HepG2 (cell line): ENCODE measurements at regions not wholly inside any gene's neighbourhood (a gene's known extent, or its start where the extent isn't known, plus 50 kb on each side); places are given as distances from the start of the nearest gene placed in this dataset.
"Not testable (repeated sequence)": the region's sequence is repeated elsewhere in the genome, so short reads cannot be mapped to it uniquely, and the experiment has no call there.

Experiments
- ATAC-seq: fragments of 200-7000 bp; cut with Tn5 transposase; 3 replicates; pipeline ENCODE4 v1.9.1; 2020; ENCODE audit warnings: mild to moderate bottlenecking, moderate library complexity
- BruUV-seq: library from RNA; stranded (reverse); fragments of 400-500 nt; replicated peaks from 2 replicates; lab custom pipeline; 2021; lab: Mats Ljungman, UMichigan
- CTCF ChIA-PET: fragments of 300-600 bp; formaldehyde crosslinking; extraction: SDS; loops from one replicate; lab custom pipeline; 2021; ENCODE audit warnings: low total read pairs, inconsistent platforms, low intra/inter-chr PET ratio; lab: Yijun Ruan, JAX
- POLR2A ChIA-PET: fragments of 350-600 bp; sonication (Branson Sonifier 250); formaldehyde crosslinking; loops from one replicate; lab custom pipeline; 2020; ENCODE audit warnings: antibody characterized with exemption, inconsistent platforms; lab: Yijun Ruan, JAX
- DNase-seq: peaks from one replicate; pipeline ENCODE4 v3.0.0-alpha.2; 2015; ENCODE audit warnings: low spot score
- FAIRE-seq: peaks from 3 replicates; lab custom pipeline; 2011; peaks lifted over from hg19 to GRCh38; lab: Jason Lieb, UNC
- H2AFZ ChIP-seq: one replicate; pipeline ENCODE4 v1.6.1; 2011; ENCODE audit warnings: low read length, inconsistent platforms
- H3K27ac ChIP-seq: fragments of 300-600 bp; 3 replicates; pipeline ENCODE4 v1.8.0; 2011; ENCODE audit warnings: mixed run types, mild to moderate bottlenecking, mixed read lengths, low read length, inconsistent platforms; ENCODE audit not compliant: insufficient read depth; ENCODE audit errors: extremely low read length
- H3K27me3 ChIP-seq, 2 experiments: fragments of 200-600 bp in 1 of 2; 2 replicates in 1 of 2; 3 replicates in 1 of 2; pipeline versions ENCODE4 v1.6.0 to v1.8.0; 2011; ENCODE audit warnings: low read length in 2 of 2, mild to moderate bottlenecking in 2 of 2, moderate library complexity in 2 of 2, inconsistent platforms in 1 of 2; ENCODE audit not compliant: insufficient read depth in 2 of 2, control insufficient read depth in 1 of 2
- H3K36me3 ChIP-seq, 2 experiments: fragments of 200-600 bp in 1 of 2; replicated peaks in 1 of 2; 2 replicates in 1 of 2; 3 replicates in 1 of 2; pipeline versions ENCODE4 v1.5.1 to v1.8.0; 2011; ENCODE audit warnings: low read length in 2 of 2, inconsistent platforms in 1 of 2; ENCODE audit not compliant: insufficient read depth in 2 of 2, control insufficient read depth in 1 of 2
- H3K4me1 ChIP-seq: 2 replicates; pipeline ENCODE4 v1.5.1; 2012; ENCODE audit warnings: low read length, inconsistent platforms; ENCODE audit not compliant: insufficient read depth
- H3K4me2 ChIP-seq: 2 replicates; pipeline ENCODE4 v1.6.0; 2011; ENCODE audit warnings: low read depth, low read length, inconsistent platforms
- H3K4me3 ChIP-seq, 3 experiments: fragments of 200-600 bp in 1 of 3; sonication (generic), shearing (Covaris generic) in 1 of 3; replicated peaks in 1 of 3; 2 replicates each; pipeline ENCODE4 v1.5.1; 2011 to 2016; ENCODE audit warnings: low read length in 3 of 3, inconsistent platforms in 2 of 3, low read depth in 2 of 3, mild to moderate bottlenecking in 2 of 3, control low read depth in 1 of 3, mixed read lengths in 1 of 3; ENCODE audit not compliant: insufficient read depth in 1 of 3
- H3K79me2 ChIP-seq: one replicate; pipeline ENCODE4 v1.6.1; 2011; ENCODE audit warnings: low read length, inconsistent platforms; ENCODE audit not compliant: insufficient read depth
- H3K9ac ChIP-seq: 2 replicates; pipeline ENCODE4 v1.6.0; 2011; ENCODE audit warnings: mild to moderate bottlenecking, low read depth, low read length, inconsistent platforms; ENCODE audit not compliant: insufficient read depth
- H3K9me3 ChIP-seq: 2 replicates; pipeline ENCODE4 v1.5.1; 2012; ENCODE audit warnings: mild to moderate bottlenecking, low read length
- H4K20me1 ChIP-seq: 2 replicates; pipeline ENCODE4 v1.6.0; 2011; ENCODE audit warnings: inconsistent platforms, mild to moderate bottlenecking, low read length, moderate library complexity; ENCODE audit not compliant: insufficient read depth
- ARNTL ChIP-seq: sonication (generic); formaldehyde crosslinking; IDR thresholded peaks from 2 replicates; pipeline ENCODE4 v1.4.0; 2020; ENCODE audit warnings: mild to moderate bottlenecking, missing genetic modification reagents
- CHCHD3 ChIP-seq: sonication (generic); formaldehyde crosslinking; IDR thresholded peaks from 2 replicates; pipeline ENCODE4 v1.8.0; 2022; ENCODE audit warnings: mild to moderate bottlenecking, missing genetic modification reagents, moderate library complexity
- POLR2AphosphoS2 ChIP-seq: IDR thresholded peaks from 2 replicates; pipeline ENCODE4 v1.6.1; 2011; ENCODE audit warnings: low read depth, low read length, improper control_type of control experiment
- THAP11 ChIP-seq: IDR thresholded peaks from 2 replicates; pipeline ENCODE4 v1.6.1; 2016; ENCODE audit warnings: missing biosample characterization, missing genetic modification reagents
- ZNF496 ChIP-seq: sonication (generic); formaldehyde crosslinking; IDR thresholded peaks from 2 replicates; pipeline ENCODE4 v1.8.1; 2023; ENCODE audit warnings: mild to moderate bottlenecking, moderate library complexity, missing genetic modification reagents; ENCODE audit not compliant: insufficient replicate concordance
- WGBS: methylation state at CpG from one replicate; pipeline ENCODE4 v1.1.6; 2017; ENCODE audit warnings: low lambda C conversion rate; 5-methylcytosine and 5-hydroxymethylcytosine counted together
- in situ Hi-C: cut with HindIII; loops from 2 replicates; pipeline ENCODE4 v1.10.0; 2017; ENCODE audit warnings: low pct_unique_long_range_greater_than_20kb; ENCODE audit not compliant: extremely low pct_ligation_motif_present
- intact Hi-C: fragments of 100-400 bp; cut with micrococcal nuclease; formaldehyde crosslinking; loops from one replicate; pipeline ENCODE4 v1.10.0; 2022; ENCODE audit not compliant: unreplicated experiment
- TF ChIP-seq, protein P1 (sequence below): sonication (generic); formaldehyde crosslinking; IDR thresholded peaks from 2 replicates; pipeline ENCODE4 v1.4.0; 2020; ENCODE audit warnings: missing genetic modification reagents, low read depth, mild to moderate bottlenecking, borderline replicate concordance
- TF ChIP-seq, protein P2 (sequence below): sonication (generic); formaldehyde crosslinking; IDR thresholded peaks from 2 replicates; pipeline ENCODE4 v1.5.1; 2020; ENCODE audit warnings: mild to moderate bottlenecking, missing genetic modification reagents, moderate library complexity
- TF ChIP-seq, protein P3 (sequence below): sonication (generic); formaldehyde crosslinking; IDR thresholded peaks from 2 replicates; pipeline ENCODE4; 2020; ENCODE audit warnings: missing genetic modification reagents, mild to moderate bottlenecking, borderline replicate concordance

DNA sequence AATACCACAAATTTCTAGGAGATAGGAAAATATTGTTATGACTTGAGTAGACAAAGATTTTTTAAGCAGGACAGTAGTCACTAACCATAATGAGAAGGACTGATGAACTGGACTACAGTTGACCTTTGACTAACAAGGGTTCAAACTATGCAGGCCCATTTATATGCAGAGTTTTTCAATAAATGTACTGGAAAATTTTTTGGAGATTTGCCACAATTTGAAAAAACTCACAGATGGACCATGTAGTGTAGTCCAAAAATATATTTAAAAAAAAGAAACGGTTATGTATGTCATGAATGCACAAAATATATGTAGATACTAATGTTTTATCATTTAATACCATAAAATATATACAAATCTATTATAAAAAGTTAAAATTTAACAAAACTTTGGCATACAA lies 151.8 kb downstream of the LRRN1 start (continued):
- TF ChIP-seq, protein P1, sequence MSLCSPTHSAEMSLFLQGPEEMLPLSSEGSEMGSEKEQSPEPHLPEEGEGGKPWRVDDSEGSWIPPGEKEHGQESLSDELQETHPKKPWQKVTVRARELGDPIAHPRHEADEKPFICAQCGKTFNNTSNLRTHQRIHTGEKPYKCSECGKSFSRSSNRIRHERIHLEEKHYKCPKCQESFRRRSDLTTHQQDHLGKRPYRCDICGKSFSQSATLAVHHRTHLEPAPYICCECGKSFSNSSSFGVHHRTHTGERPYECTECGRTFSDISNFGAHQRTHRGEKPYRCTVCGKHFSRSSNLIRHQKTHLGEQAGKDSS (CRISPR knock-in tag), result no peak
- no peak for TF ChIP-seq ARNTL (CRISPR knock-in tag)
- no peak for TF ChIP-seq POLR2AphosphoS2

DNA sequence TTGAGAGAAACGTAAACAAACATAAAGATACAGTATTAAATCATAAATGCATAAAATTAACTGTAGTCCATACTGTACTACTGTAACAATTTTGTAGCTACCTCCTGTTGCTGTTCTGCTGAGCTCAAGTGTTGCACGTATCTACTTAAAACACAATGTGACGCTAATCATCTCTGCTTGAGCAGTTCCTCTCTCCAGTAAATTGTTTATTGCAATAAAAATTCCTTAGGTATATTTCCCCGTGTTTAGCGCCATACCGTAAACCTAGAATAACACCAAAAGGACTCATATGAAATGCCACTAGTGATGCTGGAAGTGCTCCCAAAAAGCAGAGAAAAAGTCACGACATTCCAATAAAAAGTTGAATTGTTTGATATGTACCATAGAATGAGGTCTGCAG lies 152.3 kb downstream of the LRRN1 start:
- in situ Hi-C loops, result no loop called here
- no peak overlapping the region for H3K4me3 ChIP-seq
- TF ChIP-seq ZNF496 (CRISPR knock-in tag) (no peak), CHCHD3 (no peak), ARNTL (CRISPR knock-in tag) (no peak), THAP11 (CRISPR knock-in tag) (no peak)
- TF ChIP-seq, protein P2, sequence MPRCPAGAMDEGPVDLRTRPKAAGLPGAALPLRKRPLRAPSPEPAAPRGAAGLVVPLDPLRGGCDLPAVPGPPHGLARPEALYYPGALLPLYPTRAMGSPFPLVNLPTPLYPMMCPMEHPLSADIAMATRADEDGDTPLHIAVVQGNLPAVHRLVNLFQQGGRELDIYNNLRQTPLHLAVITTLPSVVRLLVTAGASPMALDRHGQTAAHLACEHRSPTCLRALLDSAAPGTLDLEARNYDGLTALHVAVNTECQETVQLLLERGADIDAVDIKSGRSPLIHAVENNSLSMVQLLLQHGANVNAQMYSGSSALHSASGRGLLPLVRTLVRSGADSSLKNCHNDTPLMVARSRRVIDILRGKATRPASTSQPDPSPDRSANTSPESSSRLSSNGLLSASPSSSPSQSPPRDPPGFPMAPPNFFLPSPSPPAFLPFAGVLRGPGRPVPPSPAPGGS (CRISPR knock-in tag), result no peak
- TF ChIP-seq, protein P3, sequence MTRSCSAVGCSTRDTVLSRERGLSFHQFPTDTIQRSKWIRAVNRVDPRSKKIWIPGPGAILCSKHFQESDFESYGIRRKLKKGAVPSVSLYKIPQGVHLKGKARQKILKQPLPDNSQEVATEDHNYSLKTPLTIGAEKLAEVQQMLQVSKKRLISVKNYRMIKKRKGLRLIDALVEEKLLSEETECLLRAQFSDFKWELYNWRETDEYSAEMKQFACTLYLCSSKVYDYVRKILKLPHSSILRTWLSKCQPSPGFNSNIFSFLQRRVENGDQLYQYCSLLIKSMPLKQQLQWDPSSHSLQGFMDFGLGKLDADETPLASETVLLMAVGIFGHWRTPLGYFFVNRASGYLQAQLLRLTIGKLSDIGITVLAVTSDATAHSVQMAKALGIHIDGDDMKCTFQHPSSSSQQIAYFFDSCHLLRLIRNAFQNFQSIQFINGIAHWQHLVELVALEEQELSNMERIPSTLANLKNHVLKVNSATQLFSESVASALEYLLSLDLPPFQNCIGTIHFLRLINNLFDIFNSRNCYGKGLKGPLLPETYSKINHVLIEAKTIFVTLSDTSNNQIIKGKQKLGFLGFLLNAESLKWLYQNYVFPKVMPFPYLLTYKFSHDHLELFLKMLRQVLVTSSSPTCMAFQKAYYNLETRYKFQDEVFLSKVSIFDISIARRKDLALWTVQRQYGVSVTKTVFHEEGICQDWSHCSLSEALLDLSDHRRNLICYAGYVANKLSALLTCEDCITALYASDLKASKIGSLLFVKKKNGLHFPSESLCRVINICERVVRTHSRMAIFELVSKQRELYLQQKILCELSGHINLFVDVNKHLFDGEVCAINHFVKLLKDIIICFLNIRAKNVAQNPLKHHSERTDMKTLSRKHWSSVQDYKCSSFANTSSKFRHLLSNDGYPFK (CRISPR knock-in tag), result no peak
- TF ChIP-seq, all 625 proteins: peak for 0
- ATAC-seq (no peak), DNase-seq (no peak), FAIRE-seq (no peak)
- H3K4me1 ChIP-seq, result 0 out of 2 replicates have a peak, but pooled peaks cover 5% of the 10 kb centered on the region
- ChIA-PET CTCF (no interaction called here), POLR2A (no interaction called here)
- no peaks in the 10 kb centered on the region for H3K9me3 ChIP-seq
- no peaks in the 10 kb centered on the region for H4K20me1 ChIP-seq
- no peak overlapping the region for H3K4me2 ChIP-seq
- no peak overlapping the region for H3K9ac ChIP-seq
- H3K27ac ChIP-seq, result no peak overlapping the region
- no peaks in the 10 kb centered on the region for H3K36me3 ChIP-seq
- intact Hi-C loops, result loop anchor here (2.0 kb wide), 1 partner anchor 29 kb away; no protein-coding TSS in a partner anchor
- no peaks in the 10 kb centered on the region for H3K27me3 ChIP-seq
- H3K79me2 ChIP-seq, result no peaks in the 10 kb centered on the region
- no TSS peak for BruUV-seq
- WGBS, result 72% methylated on average over 7 of the region's 7 CpGs
- H2AFZ ChIP-seq, result no peak overlapping the region

DNA sequence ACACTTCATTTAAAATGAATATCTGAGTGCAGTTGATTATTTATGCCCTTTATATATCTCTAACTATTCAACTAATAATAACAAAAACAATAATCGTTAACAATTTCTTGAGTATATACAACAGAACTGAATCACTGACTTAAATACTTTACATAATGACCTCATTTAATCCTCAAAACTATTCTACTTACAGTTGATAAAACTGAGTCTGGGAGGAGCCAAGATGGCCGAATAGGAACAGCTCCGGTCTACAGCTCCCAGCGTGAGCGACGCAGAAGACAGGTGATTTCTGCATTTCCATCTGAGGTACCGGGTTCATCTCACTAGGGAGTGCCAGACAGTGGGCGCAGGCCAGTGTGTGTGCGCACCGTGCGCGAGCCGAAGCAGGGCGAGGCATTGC lies 163.6 kb downstream of the LRRN1 start:
- H3K4me1 ChIP-seq, H3K9ac ChIP-seq, H3K9me3 ChIP-seq, H3K4me3 ChIP-seq, in situ Hi-C loops, H2AFZ ChIP-seq, POLR2A ChIA-PET, H3K79me2 ChIP-seq, H3K27me3 ChIP-seq, intact Hi-C loops, DNase-seq, BruUV-seq, FAIRE-seq, H3K36me3 ChIP-seq, H4K20me1 ChIP-seq, H3K27ac ChIP-seq, ATAC-seq, H3K4me2 ChIP-seq, CTCF ChIA-PET: not testable (repeated sequence)
- 88% methylated on average over 6 of the region's 14 CpGs for WGBS
